Stomach (tissue), 4 donors: ENCODE measurements at regions not wholly inside any gene's neighbourhood (a gene's known extent, or its start where the extent isn't known, plus 50 kb on each side); places are given as distances from the start of the nearest gene placed in this dataset.

ENCODE experiments used
- POLR2A ChIP-seq, 4 donors: fragments of 450-650 bp; IDR thresholded peaks; one replicate each; pipeline ENCODE4 v1.6.1; 2016; ENCODE audit warnings: antibody characterized with exemption in 4 of 4, control low read depth in 2 of 4, mild to moderate bottlenecking in 1 of 4, moderate library complexity in 1 of 4
- TF ChIP-seq, protein P1 (sequence below), 7 experiments: fragments of 450-650 bp in 4 of 7; fragments of 200-600 bp in 3 of 7; sonication (generic) in 3 of 7; IDR thresholded peaks; one replicate each; pipeline ENCODE4 v1.5.1; 2016 to 2019; ENCODE audit warnings: antibody characterized with exemption in 7 of 7, control low read depth in 2 of 7, mild to moderate bottlenecking in 1 of 7

- no peak for TF ChIP-seq POLR2A (IDR thresholded peaks at IDR 0.05)
- TF ChIP-seq, protein P1, sequence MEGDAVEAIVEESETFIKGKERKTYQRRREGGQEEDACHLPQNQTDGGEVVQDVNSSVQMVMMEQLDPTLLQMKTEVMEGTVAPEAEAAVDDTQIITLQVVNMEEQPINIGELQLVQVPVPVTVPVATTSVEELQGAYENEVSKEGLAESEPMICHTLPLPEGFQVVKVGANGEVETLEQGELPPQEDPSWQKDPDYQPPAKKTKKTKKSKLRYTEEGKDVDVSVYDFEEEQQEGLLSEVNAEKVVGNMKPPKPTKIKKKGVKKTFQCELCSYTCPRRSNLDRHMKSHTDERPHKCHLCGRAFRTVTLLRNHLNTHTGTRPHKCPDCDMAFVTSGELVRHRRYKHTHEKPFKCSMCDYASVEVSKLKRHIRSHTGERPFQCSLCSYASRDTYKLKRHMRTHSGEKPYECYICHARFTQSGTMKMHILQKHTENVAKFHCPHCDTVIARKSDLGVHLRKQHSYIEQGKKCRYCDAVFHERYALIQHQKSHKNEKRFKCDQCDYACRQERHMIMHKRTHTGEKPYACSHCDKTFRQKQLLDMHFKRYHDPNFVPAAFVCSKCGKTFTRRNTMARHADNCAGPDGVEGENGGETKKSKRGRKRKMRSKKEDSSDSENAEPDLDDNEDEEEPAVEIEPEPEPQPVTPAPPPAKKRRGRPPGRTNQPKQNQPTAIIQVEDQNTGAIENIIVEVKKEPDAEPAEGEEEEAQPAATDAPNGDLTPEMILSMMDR (IDR thresholded peaks at IDR 0.05), result no peak
These were observed 99.0 kb upstream of the RBMS3 start for GRCh38 chr3:29181872-29182271.
